ENCODE measurements at regions not wholly inside any gene's neighbourhood (a gene's known extent, or its start where the extent isn't known, plus 50 kb on each side); places are given as distances from the start of the nearest gene placed in this dataset.

DNA sequence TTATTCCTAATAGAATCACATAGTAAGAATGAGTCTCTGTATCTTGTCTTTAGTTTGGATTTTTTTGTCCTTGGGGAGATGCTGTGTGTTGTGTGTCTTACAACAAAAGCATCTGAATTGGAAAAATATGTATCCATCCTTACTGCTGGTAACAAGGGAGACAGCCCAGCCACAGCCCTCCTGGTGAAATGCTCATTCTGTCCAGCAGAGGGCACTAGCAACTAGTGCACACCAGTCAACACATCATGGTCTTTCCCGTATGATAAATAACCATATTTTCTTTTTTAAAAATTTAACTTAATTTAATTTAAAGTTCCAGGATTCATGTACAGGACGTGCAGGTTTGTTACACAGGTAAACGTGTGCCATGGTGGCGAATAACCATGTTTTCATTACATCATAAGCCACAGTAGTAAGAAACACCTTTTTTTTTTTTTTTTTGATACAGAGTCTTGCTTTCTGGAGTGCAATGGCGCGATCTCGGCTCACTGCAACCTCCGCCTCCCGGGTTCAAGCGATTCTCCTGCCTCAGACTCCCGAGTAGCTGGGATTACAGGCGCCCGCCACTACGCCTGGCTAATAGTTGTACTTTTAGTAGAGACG lies 245.1 kb downstream of the PTBP2 start:
- peak; percentile 51 for DNase-seq

DNA sequence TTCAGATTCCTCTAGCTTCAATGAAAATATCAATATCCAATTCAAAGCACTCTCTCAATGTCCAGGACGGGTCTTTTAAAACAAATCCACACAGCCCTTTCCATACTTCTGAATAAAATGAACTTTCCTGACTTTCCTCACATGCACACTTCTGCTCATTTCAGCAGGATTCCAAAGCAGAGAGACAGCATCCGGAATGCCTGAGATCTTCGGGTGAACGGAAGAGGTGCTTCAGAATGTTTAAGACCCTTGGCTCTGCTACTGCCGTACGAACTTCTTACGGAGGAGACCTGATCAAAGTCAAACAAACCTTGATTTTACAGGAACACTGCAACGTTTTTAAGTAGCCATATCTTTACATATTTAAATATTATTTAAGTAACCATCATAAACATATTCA lies 245.7 kb downstream of the PTBP2 start:
- DNase-seq = no peak

DNA sequence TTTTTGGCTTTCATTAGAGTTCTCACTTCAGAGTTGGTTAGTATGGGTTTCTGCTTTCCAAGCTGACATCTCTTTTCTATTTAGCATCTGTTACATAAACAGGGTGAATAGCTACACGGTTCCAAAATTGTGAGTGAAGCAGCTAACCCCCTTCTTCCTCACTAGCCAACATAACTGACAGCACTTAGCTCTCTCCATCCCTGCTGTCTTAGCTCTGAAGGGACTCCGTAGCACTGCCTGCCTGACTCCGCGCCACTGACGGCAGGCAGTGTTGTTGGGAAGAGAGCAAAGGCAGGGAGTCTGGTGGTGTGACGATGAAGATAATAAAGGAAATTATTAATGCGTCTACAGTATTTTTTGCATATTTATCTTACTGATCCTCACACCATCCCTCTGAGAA lies 247.0 kb downstream of the PTBP2 start:
- DNase-seq = no peak

DNA sequence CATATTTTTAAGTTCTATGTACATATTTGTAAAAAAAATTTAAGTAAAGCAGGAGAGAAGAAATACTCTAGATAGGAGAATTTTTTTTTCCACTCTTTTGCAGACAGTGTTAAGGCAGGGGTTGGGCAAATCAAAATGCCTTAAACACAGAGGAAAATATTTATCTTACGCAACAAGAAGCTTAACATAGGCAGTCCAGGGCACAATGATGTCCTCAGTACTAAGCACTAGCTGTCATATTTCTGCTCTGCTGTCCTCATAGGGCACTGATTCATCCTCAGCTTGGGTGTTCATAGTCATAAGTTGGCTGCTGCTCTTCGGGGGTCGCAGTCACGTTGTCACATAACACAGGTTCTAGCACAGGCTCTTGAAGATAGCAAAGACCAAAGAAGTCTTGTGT lies 247.4 kb downstream of the PTBP2 start:
- peak; percentile 59 for DNase-seq

DNA sequence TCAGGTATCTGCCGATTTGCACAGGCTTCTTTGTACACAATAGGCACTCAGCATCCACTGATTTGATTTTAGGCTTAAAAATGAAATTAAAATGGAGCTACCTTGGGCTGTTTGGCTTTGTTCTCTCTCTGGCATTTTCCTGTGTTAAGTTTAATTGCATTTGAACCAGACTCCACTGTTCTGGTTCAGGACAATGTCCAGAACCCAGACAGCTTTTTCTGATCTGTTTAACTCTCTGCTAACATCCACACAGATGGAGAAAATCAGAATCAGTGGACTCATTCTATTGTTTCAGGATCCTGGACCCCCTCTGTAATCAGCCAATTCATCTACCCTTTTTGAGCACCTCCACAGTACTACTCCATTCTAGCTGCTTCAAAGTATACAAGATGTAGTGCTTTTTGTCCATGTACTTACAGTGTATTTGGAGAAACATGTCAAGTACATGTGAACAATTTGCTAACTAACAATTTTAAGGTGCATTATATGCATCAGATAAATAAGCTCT lies 248.1 kb downstream of the PTBP2 start:
- no peak for DNase-seq

DNA sequence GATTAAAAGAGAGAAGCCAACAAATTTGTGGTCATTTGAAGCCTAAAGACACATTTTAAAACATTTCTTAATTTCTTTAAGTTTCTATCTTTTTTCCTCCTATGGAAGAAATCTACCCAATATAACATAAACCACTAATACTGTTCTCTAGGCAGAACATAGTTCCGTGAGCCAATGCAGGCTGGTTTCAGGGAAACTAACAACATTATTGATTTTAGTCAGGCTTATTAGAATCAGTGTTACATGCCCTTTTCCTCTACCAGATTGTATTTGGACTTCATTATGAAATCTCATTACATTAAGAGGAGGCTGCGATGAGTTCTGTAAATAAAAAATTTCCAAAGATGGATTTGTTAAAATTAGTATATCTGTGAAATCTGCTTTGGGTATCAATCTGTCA lies 249.9 kb downstream of the PTBP2 start:
- DNase-seq = no peak

DNA sequence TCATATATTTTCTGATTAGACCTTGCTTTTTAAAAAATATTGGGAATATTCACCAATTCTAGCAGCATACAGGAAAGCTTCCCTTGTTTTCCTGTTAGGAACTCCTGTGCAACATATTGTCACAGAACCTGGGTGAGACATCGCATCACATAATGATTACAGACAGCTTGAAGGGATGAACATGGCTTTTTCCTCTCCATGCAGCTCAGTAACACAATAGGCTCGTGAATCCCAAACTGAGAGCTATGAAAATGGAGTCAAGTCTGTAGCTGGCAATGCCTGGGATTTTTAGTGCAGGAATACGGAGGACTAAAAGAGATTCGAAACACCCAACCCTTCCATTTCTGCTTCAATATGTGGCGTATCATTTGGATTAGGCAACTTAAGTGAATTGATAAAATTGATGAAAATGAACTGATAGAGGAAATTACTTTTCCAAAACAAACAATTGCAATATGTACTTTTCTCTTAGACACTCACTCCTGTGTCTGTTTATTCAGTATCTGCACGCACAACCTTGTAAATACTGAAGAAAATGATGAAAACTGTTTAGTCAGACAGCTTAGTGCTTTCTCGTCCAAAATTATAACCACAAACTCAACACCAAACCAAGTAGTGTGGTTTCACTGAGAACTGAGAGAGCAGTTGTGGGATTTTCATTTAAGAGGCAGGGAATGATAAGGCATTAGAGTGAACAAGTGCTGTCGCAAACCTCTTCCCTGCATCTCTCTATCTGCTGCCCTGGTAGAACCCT lies 250.4 kb downstream of the PTBP2 start:
- no peak for DNase-seq

DNA sequence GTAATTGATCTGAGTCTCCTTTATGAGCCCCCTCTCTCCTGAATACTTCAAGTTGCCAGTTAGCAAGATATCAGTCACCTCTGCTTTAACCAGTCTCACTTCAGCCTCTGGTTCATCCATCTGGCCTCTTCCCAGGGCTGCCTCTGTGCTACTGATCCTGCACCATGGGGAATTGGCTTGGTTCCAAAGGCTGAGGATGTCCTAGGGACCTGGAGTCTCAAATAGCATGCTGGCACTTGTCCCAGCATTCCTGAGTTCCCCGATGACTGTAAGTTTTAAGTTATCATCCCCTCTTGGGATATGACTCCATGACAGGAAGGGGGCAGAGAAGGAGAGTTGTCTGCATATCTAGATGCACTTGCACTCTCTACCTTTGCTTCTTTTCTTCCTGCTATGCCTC lies 252.0 kb downstream of the PTBP2 start:
- DNase-seq = no peak

DNA sequence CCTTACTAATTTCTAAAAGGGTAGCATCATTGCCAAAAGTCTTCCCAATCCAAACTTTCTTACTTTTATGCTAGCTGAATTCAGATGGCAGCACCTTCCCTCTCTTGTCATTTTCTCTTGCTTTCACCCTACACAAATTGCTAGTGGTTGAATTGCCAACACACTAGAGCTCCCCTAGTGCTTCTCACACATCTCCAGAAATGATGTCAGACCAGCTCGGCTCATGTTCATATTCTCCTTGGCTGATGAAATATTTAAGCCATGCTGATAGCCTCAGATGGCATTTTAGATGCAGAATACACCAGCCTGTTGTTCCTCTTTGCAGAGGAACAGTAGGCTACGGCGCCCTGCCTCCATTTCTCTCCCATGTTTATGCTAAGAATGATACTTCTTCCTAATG lies 256.9 kb downstream of the PTBP2 start:
- no peak for DNase-seq

DNA sequence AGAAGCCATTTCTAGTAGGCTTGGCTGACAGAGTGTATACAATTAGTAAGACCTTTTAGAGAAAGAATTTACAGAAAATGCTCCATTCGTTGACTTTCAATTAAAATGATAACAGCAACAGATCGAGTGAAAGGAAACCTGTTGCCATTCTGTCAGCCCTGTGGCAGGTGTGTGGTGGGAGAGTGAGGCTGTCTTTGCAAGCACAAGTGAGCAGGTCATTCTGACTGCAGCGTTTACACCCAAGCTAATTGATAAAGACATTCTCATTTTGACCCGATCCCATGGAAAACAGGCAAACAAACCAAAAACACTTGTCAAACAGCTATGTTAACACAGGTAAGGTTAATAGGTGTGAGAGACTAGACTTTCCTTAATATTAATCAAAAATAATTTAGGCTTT lies 257.3 kb downstream of the PTBP2 start:
- DNase-seq = no peak

DNA sequence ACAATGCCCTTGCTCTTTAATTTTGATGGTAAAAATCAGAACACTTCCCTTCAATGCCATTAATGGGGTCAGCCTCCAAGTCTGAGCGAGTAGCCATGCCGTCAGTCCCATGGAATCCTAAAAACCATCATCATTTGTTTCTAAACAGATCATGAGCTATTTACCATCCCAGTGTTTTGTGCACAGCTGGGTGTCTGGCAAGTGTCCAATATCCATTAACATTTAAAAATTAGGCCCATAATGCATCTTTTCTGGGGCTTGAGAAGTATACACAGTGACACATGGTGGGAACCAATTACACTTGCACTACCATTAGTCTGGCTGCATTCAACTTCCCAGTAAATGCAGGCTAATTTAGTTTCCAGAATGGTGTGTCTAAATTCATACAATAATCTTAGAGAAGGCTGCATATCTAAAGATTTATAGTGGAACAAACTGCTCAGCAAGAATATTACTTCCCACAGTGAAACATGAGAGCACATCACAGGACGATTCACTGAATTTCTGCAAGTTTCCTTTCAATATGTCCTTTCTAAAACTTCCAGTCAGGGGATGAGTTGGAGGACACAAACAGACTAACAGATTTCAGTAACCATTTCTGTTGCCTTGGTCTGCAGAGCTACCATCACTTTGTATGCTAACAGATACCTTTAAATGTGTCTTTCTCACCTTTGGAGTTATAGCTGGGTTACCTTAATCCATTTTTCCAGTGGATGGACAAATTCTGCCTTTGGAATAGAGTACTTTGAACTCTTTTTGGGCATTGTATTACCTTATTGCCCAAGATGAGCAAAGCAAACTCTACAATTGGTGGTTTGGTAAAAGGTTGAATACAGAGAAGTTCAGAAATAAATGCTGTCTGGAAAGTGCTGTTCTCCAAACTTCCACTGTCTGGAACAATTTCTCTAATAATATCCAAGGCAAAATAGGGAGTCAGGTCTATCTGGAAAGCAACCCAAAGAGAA lies 258.0 kb downstream of the PTBP2 start:
- no peak for DNase-seq

DNA sequence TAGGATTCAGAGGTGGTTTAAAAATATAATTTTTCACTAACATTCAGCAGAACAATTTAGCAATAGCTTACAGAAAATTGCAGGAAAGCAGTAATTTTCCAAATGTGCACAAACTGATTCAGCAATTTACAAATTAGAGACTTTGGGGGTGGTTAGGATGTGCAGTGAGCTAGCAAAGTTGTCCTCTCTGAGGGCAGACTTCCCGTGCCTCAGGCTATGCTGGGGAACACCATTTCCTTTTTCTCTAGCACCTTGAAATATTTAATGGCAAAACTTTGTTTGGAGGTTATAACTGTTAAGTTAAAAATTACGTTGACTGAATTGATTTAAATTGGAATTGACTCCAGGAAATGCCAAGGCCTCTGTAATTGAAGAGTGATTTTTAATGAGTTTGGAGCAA lies 258.9 kb downstream of the PTBP2 start:
- no peak for DNase-seq

DNA sequence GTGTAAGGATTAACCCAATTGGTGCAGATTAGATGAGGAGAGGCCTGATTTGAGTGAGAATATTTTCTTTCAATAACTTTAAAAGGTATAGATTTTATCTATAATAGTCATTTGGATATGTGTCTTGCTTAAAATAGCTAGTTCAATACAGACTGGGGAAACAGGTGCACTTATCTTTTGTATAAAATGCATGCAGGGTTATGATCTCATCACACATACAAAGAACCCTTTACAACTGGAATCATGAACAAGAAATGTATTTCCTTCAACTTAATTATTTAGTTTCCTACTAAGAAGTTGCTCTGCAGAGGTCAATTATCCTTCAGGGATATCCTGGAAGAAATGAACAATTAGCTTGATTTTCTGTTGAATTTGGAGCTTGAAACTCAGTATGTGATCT lies 259.6 kb downstream of the PTBP2 start:
- DNase-seq = no peak

DNA sequence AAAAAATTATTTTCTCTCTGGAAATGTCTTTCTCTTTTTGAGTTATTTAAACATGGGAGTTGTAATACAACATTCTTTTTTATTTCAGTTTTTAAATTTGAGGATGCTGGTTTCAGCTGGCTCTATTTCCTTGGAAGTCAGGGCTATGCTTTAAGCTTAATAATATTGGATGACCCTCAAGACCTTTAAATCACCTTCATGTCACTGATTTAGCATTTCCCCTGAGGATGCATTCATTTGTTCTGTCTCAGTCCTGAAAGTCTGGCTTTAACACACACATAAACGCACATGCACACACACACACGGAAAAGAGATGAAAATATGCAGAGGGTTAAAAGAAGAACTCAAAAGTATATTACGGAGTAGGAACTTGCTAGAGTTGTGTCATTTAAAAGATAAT lies 260.5 kb downstream of the PTBP2 start:
- no peak for DNase-seq

DNA sequence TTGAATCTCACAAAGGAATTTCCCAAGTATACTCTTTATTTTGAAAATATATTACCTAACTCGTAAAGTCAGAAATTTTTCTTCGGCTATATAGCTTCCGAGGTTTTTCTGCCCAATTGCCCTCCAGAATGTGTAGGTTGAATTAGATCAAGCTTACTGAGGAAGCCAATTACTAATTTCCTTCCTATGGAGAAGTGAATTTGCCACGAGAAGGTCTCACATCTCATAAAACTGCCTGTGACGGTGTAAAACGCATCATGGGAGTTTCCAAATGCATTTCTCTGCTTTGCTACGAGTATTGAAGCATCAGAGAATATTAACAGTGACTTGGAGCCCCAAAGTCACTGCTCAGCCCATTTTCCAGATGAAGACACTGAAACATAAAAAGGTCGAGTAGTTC lies 262.3 kb downstream of the PTBP2 start:
- DNase-seq = no peak

DNA sequence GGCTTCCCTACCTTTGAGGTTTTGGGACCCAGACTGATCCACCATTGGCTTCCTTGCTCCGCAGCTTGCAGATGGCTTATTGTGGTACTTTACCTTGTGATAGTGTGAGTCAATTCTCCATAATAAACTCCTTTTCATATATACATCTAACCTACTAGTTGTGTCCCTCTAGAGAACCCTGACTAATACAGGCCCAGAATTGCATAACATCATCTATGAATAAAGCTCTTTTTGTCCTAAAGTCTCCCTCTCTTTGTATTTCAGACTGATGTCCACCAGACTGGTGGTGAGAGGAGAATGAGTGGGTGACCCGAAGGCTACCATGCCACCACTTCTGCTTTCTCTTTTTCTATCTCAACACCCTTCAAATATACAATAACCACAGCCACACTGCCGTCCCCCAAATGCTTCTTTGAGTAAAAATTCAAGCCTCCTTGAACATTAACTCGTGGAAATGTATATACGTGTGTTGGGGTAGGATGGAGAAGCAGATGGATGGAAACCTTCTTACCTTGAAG lies 265.7 kb downstream of the PTBP2 start:
- DNase-seq = no peak

DNA sequence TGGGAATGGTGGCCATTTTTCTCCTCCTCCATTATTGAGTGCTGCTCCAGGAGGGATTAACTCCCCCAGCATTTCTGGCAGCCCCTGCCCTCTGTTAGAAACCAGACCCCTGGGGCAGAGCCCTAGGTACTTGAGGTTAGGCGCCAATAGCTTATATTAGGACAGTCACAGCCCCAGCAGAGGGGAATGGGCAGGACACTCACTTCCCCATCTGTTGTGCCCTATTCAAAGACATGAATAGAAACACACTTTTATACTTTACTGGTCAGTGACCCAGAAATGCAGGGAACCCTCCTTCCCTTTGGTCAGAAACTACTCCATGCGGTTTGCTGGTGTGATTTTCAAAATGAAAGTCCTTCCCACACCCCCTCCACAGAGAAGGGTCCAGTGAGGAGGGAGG lies 267.7 kb downstream of the PTBP2 start:
- no peak for DNase-seq

DNA sequence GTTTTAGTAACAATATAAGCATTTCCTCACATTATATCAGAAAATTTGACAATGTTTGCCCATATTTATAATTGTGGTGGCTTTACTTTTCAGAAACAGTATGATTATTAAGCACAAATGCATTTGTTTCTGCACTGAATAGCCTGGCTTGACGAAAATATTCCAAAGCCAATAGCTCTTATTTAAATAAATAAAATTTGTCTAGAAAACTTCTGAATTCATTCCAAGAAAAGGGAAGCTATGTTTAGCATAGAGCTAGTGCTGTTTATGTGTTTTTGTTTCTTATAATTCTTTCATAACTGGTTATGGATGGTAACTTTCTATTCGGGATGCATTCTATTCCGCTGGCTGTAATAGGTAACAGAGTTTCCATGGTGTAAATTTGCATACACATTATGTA lies 268.6 kb downstream of the PTBP2 start:
- no peak for DNase-seq

DNA sequence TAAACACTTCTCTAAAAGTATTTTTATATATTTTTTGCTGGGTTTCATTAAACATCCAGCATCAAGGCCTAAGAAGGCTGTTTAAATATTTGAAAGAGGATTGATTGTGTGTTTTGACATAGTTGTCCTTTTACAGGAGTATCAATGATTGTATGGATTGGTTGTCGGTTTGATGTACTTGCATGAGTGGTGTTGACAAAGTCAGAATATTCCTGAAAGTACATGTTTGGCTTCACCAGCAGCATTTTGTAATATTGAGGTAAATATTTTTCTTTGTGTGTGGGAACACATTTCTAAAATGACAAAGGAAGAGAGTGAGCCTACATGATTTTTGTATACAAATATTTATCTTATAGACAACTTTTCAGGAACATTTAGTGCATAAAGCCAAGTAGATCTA lies 269.7 kb downstream of the PTBP2 start:
- DNase-seq = no peak

DNA sequence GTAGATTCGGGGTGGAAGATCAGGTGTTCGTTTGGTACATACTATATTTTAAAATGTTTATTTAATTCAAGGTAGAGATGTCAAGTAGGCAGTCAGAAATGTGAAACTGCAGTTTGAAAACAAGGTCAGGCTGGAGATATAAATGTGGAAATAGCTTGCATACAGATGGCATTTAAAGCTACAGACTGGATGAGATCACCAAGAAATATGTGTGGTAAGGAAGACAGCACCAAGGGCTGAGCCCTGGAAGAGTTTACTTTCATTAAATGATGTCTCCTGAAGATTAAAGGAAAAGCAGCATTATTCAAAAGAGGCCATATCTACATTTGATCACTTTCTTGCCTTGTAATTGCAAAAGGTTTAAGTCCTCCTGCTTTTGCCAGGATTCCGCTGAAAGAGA lies 271.3 kb downstream of the PTBP2 start:
- DNase-seq = peak; percentile 17

DNA sequence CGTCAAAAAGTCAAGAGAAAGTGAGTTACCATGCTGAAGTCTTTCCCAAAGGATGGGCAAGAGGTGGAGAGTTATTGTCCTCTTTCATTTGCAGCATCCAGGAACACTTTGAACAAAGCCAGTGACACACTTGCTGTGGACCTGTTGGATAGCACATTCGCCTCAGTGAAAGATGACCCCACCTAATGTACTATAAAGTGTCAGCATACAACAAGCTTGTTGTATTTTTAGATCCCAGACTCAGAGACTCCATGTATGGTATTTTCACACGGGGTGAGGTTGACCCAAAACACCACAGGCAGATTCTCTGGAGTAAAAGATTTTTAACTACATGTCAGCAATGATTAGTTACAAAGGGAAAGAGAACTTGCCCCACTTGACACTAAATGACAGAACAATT lies 273.8 kb downstream of the PTBP2 start:
- DNase-seq = no peak

DNA sequence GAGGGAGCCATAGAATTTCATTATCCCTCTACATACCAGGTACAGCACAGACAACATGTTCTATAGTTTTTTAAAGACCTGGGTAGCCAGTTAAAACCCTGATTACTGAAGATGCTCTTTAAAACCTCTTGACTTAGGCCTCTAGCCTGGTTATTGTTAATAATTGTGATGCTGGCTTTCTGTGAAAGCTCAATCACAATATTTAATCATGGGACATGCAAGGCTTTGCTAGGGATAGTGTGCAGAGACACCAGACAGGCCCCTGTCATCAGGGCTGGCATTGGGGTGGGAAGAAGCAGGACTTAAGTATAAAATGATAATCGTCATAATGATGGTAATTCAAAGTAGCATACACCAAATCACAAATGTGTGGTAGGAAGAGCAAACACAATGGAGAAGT lies 274.4 kb downstream of the PTBP2 start:
- no peak for DNase-seq

DNA sequence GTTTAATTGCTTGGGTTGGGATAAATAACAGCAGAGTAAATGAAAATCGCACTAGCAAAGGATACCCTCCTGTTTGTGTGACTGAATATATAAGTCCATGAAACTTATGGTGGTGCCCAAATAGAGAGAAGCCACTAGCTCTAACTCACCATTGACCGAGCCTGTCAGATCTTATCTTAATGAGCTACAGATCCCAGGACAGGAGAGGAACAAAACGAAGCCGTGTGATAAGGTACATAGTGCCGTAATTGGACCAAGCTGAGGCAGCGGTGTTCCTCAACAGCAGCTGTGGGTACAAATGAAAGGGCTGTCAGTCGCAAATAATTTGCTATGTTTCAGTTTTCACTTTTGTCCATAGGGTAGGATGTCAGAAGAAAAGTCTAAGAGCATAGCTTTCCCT lies 276.1 kb downstream of the PTBP2 start:
- DNase-seq = no peak
